ENCODE measurements at regions not wholly inside any gene's neighbourhood (a gene's known extent, or its start where the extent isn't known, plus 50 kb on each side); places are given as distances from the start of the nearest gene placed in this dataset.

- TF ChIP-seq CTCF (IDR thresholded peaks at IDR 0.05; ENCODE audit: borderline replicate concordance, extremely low read depth, low read length, poor library complexity, severe bottlenecking): no peak
- no peak for TF ChIP-seq EZH2 (IDR thresholded peaks at IDR 0.05; ENCODE audit: borderline replicate concordance, low read depth, low read length, severe bottlenecking)
These were observed 82.6 kb downstream of the BLTP1 start for GRCh38 chr4:122234686-122235085.

Measured in DND-41 (cell line).